Psoas muscle (tissue), 7 donors: ENCODE measurements at regions not wholly inside any gene's neighbourhood (a gene's known extent, or its start where the extent isn't known, plus 50 kb on each side); places are given as distances from the start of the nearest gene placed in this dataset.
"Not testable (repeated sequence)": the region's sequence is repeated elsewhere in the genome, so short reads cannot be mapped to it uniquely, and the experiment has no call there.

Experiments
- ATAC-seq, 4 donors: fragments of 200-7000 bp; cut with Tn5 transposase; one replicate each; pipeline ENCODE4 v1.9.1; 2020; ENCODE audit warnings: moderate library complexity in 3 of 4, mild to moderate bottlenecking in 2 of 4
- DNase-seq, 2 donors: peaks; one replicate each; pipeline ENCODE4 v3.0.0-alpha.2; 2020
- H3K27ac ChIP-seq: fragments of 200-600 bp; one replicate; pipeline ENCODE4 v1.8.0; 2022
- H3K27me3 ChIP-seq, 3 donors: fragments of 200-600 bp in 1 of 3; one replicate each; pipeline versions ENCODE4 v1.6.1 to v1.8.0; 2013 to 2022; ENCODE audit warnings: low read length in 2 of 3, mild to moderate bottlenecking in 2 of 3, moderate library complexity in 1 of 3; ENCODE audit not compliant: insufficient read depth in 3 of 3
- H3K36me3 ChIP-seq, 2 donors: fragments of 200-600 bp in 1 of 2; one replicate each; pipeline versions ENCODE4 v1.6.1 to v1.8.0; 2013 to 2022; ENCODE audit warnings: low read depth in 1 of 2, mild to moderate bottlenecking in 1 of 2, moderate library complexity in 1 of 2; ENCODE audit not compliant: insufficient read depth in 1 of 2
- H3K4me1 ChIP-seq: fragments of 200-600 bp; one replicate; pipeline ENCODE4 v1.8.0; 2022
- H3K4me3 ChIP-seq: fragments of 200-600 bp; one replicate; pipeline ENCODE4 v1.8.0; 2022; ENCODE audit warnings: mild to moderate bottlenecking
- H3K9me3 ChIP-seq: fragments of 200-600 bp; one replicate; pipeline ENCODE4 v1.8.0; 2022
- WGBS, 3 donors: extraction: QIAGEN DNeasy Blood & Tissue Kit; methylation state at CpG; one replicate each; pipeline versions ENCODE4 v1.1.6 to v1.1.7; 2013; 5-methylcytosine and 5-hydroxymethylcytosine counted together
- intact Hi-C, 2 donors: fragments of 100-400 bp; cut with DNase I; formaldehyde crosslinking; loops; one replicate each; pipeline versions ENCODE4 v1.11.0 to v1.14.2; 2022
- TF ChIP-seq, protein P1 (sequence below): fragments of 200-600 bp; IDR thresholded peaks from one replicate; pipeline ENCODE4 v1.8.0; 2022; ENCODE audit warnings: antibody characterized with exemption
- donor health status: healthy with polysubstance abuse.
- donor health status: DM: no; HTN: no; CAD: no; lungs with moderate emphysema.
- donor health status: Bipolar disorder and iron deficiency.
- donor health status: healthy.
- donor health status: DM: yes; HTN: yes; CAD: no.
- donor health status: DM: no; HTN: no; CAD: no.
- donor health status: DM: yes; HTN: yes; CAD: no.

- no peak for DNase-seq
- Histone ChIP-seq H3K9me3 (no peaks in the 10 kb centered on the region), H3K27ac (no peak overlapping the region), H3K4me3 (no peak overlapping the region), H3K36me3 (no peaks in the 10 kb centered on the region), H3K27me3 (no peaks in the 10 kb centered on the region), H3K4me1 (no peaks in the 10 kb centered on the region)
- no peak for ATAC-seq
- 79 to 100% (median 80%) methylated on average over 1 of the region's 1 CpG for WGBS, 3 donors
- intact Hi-C loops: no loop called here
- TF ChIP-seq, protein P1, sequence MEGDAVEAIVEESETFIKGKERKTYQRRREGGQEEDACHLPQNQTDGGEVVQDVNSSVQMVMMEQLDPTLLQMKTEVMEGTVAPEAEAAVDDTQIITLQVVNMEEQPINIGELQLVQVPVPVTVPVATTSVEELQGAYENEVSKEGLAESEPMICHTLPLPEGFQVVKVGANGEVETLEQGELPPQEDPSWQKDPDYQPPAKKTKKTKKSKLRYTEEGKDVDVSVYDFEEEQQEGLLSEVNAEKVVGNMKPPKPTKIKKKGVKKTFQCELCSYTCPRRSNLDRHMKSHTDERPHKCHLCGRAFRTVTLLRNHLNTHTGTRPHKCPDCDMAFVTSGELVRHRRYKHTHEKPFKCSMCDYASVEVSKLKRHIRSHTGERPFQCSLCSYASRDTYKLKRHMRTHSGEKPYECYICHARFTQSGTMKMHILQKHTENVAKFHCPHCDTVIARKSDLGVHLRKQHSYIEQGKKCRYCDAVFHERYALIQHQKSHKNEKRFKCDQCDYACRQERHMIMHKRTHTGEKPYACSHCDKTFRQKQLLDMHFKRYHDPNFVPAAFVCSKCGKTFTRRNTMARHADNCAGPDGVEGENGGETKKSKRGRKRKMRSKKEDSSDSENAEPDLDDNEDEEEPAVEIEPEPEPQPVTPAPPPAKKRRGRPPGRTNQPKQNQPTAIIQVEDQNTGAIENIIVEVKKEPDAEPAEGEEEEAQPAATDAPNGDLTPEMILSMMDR: no peak
Measured at GRCh38 chr2:61645911-61646310, 107.8 kb upstream of the XPO1 start.

DNA sequence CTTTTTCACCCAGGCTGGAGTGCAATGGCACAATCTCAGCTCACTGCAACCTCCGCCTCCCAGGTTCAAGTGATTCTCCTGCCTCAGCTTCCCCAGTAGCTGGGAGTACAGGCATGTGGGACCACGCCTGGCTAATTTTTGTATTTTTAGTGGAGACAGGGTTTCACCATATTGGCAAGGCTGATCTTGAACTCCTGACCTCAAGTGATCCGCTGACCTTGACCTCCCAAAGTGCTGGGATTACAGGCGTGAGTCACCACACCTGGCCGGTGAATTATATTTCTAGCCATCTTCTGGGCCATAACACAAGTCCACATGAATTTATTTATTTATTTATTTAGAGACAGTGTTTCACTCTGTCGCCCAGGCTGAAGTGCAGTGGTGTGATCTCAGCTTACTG is 105.0 kb upstream of the XPO1 start:
- H3K27ac ChIP-seq, H3K36me3 ChIP-seq, H3K4me1 ChIP-seq, DNase-seq, H3K27me3 ChIP-seq, H3K4me3 ChIP-seq, ATAC-seq, intact Hi-C loops, H3K9me3 ChIP-seq: not testable (repeated sequence)
- WGBS, 3 donors: 92 to 95% (median 94%) methylated on average over 6 of the region's 6 CpGs

DNA sequence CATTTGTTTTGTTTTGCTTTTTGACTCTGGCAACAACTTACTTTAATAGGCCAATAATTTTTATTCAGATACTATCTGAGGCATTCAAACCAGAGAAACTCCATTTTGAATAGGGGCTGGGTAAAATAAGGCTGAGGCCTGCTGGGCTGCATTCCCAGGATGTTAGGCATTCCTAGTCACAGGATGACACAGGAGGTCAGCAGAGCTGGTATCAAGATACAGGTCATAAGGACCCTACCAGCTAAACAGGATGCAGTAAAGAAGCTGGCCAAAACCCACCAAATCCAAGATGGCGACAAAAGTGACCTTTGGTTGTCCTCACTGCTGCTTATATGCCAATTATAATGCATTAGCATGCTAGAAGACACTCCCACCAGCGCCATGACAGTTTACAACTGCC is 102.2 kb upstream of the XPO1 start:
- Histone ChIP-seq H3K4me1 (no peaks in the 10 kb centered on the region), H3K9me3 (no peaks in the 10 kb centered on the region), H3K27ac (no peak overlapping the region), H3K36me3 (no peaks in the 10 kb centered on the region), H3K27me3 (no peaks in the 10 kb centered on the region), H3K4me3 (no peak overlapping the region)
- TF ChIP-seq, protein P1: no peak
- DNase-seq: no peak
- intact Hi-C loops: no loop called here
- ATAC-seq: no peak
- 91 to 98% (median 94%) methylated on average over 2 of the region's 2 CpGs for WGBS, 3 donors

- H3K27ac ChIP-seq: no peak overlapping the region
- intact Hi-C loops: no loop called here
- H3K4me3 ChIP-seq: no peak overlapping the region
- no peaks in the 10 kb centered on the region for H3K36me3 ChIP-seq
- DNase-seq (no peak), ATAC-seq (no peak)
- H3K9me3 ChIP-seq: no peaks in the 10 kb centered on the region
- WGBS, 3 donors: 88 to 92% (median 90%) methylated on average over 9 of the region's 9 CpGs
- TF ChIP-seq, protein P1: no peak
- H3K4me1 ChIP-seq: no peaks in the 10 kb centered on the region
- no peaks in the 10 kb centered on the region for H3K27me3 ChIP-seq
Measured at GRCh38 chr2:61639721-61640120, 101.6 kb upstream of the XPO1 start.

DNA sequence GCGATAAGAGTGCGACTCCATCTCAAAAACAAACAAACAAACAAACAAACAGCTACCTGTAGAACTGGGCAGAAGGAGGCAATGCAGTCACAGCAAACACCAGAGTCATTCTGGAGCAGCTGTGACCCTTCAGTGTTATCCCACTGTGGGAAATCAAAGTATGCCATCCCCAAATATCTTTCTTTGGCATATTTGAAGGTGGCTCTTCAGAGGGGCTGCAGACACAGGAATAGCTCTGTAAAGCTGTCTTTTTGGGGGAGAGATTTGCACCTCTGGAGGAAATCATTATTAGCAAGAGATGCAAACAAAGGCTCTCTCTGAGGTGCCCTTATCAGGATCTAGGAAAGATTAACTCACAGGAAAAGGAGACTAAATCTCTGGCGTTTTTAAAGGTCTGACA is 98.5 kb upstream of the XPO1 start:
- TF ChIP-seq, protein P1: no peak
- no peak for DNase-seq
- ATAC-seq: no peak
- H3K27ac ChIP-seq: no peak overlapping the region
- WGBS, 3 donors: 72 to 80% (median 73%) methylated on average over 3 of the region's 3 CpGs
- no peaks in the 10 kb centered on the region for H3K4me1 ChIP-seq
- H3K4me3 ChIP-seq: no peak overlapping the region
- no peaks in the 10 kb centered on the region for H3K27me3 ChIP-seq
- H3K9me3 ChIP-seq: no peaks in the 10 kb centered on the region
- intact Hi-C loops: no loop called here
- no peaks in the 10 kb centered on the region for H3K36me3 ChIP-seq
